Activated CD4-positive, alpha-beta T cell treated with anti-CD3 and anti-CD28 coated beads, Interleukin-2, amount 10 ng/mL, durations not matched to agents 24 days and 14 days (primary cell): ENCODE measurements at regions not wholly inside any gene's neighbourhood (a gene's known extent, or its start where the extent isn't known, plus 50 kb on each side); places are given as distances from the start of the nearest gene placed in this dataset.
"Not testable (repeated sequence)": the region's sequence is repeated elsewhere in the genome, so short reads cannot be mapped to it uniquely, and the experiment has no call there.

Source experiments
- DNase-seq: peaks from one replicate; pipeline ENCODE4 v3.0.0; 2022
- H3K27ac Mint-ChIP-seq: one replicate; pipeline ENCODE4 v1.8.0; 2022; ENCODE audit warnings: mild to moderate bottlenecking, mixed read lengths
- H3K27me3 Mint-ChIP-seq: one replicate; pipeline ENCODE4 v1.8.0; 2022; ENCODE audit warnings: mixed read lengths
- H3K36me3 Mint-ChIP-seq: one replicate; pipeline ENCODE4 v1.8.0; 2022; ENCODE audit warnings: low read depth, mild to moderate bottlenecking, mixed read lengths
- H3K4me1 Mint-ChIP-seq: one replicate; pipeline ENCODE4 v1.8.0; 2021; ENCODE audit warnings: mixed read lengths
- H3K4me3 Mint-ChIP-seq: one replicate; pipeline ENCODE4 v1.8.0; 2022; ENCODE audit warnings: mild to moderate bottlenecking, moderate library complexity, mixed read lengths
- H3K9me3 Mint-ChIP-seq: one replicate; pipeline ENCODE4 v1.8.0; 2021; ENCODE audit warnings: mixed read lengths
- intact Hi-C: fragments of 100-400 bp; cut with micrococcal nuclease; formaldehyde crosslinking; loops from one replicate; pipeline ENCODE4 v1.15.1; 2023

DNA sequence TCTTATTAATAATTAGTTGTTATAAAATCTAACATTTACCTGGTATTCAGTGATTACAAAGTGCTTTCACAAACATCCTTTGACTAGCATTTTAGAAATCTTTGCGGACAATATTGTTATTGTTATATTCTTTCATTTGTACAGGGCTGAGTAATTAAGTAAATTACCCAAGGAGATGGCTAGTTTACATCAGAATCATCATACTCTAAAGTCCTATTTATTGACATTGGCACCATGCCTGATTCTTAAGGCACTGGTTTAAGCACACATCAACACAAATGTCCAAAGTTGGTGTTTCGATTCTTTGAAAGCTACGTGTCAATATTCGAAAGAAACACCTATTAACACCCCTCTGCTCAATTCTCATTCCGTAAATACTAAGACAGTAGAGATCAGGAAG, 424.6 kb upstream of the CHRM3 start:
- H3K36me3 Mint-ChIP-seq, result no peaks in the 10 kb centered on the region
- no peak for DNase-seq
- H3K4me1 Mint-ChIP-seq, result no peaks in the 10 kb centered on the region
- peaks cover 11% of the 10 kb centered on the region for H3K9me3 Mint-ChIP-seq
- H3K4me3 Mint-ChIP-seq, result no peak overlapping the region
- intact Hi-C loops, result no loop called here
- no peaks in the 10 kb centered on the region for H3K27me3 Mint-ChIP-seq
- H3K27ac Mint-ChIP-seq, result no peak overlapping the region

DNA sequence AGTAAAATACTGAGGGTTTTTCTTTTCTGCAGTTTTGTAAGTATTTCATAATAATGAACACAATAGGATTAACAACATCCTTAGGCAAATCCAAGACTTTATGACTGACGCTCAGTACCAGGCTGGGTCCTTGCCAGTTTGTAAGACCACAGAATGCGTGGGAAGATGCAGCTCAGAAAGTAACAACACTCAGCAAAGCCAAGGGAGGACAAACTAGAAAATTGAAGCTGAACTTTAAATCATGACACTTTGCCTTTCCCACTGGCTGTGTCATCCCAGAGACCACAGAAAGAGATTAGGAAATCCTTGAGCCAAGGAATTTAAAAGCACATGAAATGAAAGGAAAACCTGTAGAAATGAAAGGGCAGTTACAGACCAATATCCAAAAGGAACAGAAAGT, 426.3 kb upstream of the CHRM3 start:
- intact Hi-C loops, result no loop called here
- DNase-seq, result no peak
- H3K4me1 Mint-ChIP-seq, result no peaks in the 10 kb centered on the region
- peaks cover 10% of the 10 kb centered on the region for H3K9me3 Mint-ChIP-seq
- H3K4me3 Mint-ChIP-seq, result no peak overlapping the region
- no peaks in the 10 kb centered on the region for H3K27me3 Mint-ChIP-seq
- no peak overlapping the region for H3K27ac Mint-ChIP-seq
- no peaks in the 10 kb centered on the region for H3K36me3 Mint-ChIP-seq

DNA sequence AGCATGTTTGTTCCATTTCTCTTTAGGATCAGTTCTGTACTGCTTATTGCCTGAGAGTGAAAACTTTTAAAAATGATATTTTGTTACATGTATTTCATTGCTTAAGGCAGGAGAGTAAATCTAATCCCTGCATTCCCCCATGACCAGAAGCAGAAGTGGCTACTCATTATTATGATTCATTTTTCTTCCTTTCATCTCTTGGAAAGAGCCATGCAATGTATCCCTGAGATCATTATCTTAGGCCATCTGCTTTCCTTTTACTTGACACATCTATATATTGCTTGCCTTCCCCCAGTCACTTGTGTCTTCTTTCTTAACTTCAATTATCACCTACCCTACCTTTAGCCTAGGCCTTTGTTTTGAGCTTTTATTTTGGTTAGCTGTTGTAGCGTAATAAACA, 430.4 kb upstream of the CHRM3 start:
- H3K27me3 Mint-ChIP-seq, result no peaks in the 10 kb centered on the region
- H3K36me3 Mint-ChIP-seq, result no peaks in the 10 kb centered on the region
- no peak overlapping the region for H3K27ac Mint-ChIP-seq
- intact Hi-C loops, result no loop called here
- H3K9me3 Mint-ChIP-seq, result no peaks in the 10 kb centered on the region
- H3K4me3 Mint-ChIP-seq, result no peak overlapping the region
- H3K4me1 Mint-ChIP-seq, result no peaks in the 10 kb centered on the region
- DNase-seq, result no peak

DNA sequence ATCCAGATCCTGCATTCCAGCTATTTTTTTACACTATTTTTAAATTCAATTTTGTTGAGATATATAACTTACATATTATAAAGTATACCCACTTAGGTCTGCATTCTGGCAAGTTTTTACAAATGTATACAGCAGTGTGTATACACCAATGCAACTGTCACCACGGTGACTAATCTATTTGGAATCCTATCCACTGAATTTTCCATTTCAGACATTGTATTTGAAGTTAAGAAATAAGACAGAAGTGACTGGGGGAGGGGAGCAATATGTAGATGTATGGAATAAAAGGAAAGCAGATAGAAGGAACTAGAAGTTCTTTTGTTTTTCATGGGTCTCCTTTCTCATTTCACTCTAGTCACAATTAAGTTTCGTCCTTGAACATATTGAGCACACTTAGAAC, 431.5 kb upstream of the CHRM3 start:
- no peak for DNase-seq
- Mint-ChIP-seq H3K4me1 (no peaks in the 10 kb centered on the region), H3K27ac (no peak overlapping the region), H3K4me3 (no peak overlapping the region), H3K9me3 (no peaks in the 10 kb centered on the region), H3K27me3 (no peaks in the 10 kb centered on the region), H3K36me3 (no peaks in the 10 kb centered on the region)
- intact Hi-C loops, result no loop called here

DNA sequence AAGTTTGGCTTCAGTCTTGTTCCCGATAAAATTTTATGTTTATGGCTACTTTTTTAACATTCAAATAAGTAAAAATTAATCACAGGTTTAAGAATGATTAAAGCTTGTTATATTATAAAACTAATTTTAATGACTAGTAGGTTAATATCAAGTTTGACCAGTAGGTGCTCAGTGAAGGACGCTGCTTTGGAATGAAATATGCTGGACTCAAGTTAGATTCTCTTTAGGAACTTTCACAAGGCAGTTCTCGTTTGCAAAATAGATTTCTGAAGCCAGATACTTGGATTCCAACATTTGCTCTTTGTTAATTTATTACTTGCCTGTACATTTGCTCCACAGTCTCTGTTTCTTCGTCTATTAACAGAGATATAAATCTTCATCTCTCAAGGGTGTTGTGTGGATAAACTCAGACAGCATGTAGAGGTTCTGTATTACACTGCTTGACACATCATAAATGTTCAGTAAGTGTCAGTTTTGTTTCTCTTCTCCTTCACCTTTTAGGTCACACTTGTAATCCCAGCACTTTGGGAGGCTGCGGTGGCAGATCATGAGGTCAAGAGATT, 432.8 kb upstream of the CHRM3 start:
- H3K4me1 Mint-ChIP-seq, result no peaks in the 10 kb centered on the region
- no peak overlapping the region for H3K4me3 Mint-ChIP-seq
- H3K27me3 Mint-ChIP-seq, result no peaks in the 10 kb centered on the region
- H3K27ac Mint-ChIP-seq, result no peak overlapping the region
- intact Hi-C loops, result no loop called here
- H3K36me3 Mint-ChIP-seq, result no peaks in the 10 kb centered on the region
- H3K9me3 Mint-ChIP-seq, result no peaks in the 10 kb centered on the region
- DNase-seq, result no peak

DNA sequence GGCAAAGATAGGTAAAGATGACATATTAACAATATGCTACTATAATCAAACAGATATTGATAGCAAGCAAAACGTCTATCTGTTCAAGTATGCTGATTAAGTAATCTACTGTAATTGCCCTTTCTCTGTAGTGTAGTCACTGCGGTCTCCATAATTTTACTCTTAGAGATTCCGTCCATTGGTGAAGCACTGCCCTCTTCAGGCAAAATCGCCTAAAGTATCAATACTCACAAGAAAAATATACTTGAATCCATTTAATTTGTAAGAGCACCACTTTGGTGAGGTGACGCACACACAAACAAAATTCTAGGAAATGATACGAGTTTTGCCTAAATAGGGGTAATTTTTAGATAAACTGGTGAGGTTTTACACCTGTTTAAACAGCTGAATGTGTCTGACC, 434.6 kb upstream of the CHRM3 start:
- no peak for DNase-seq
- Mint-ChIP-seq H3K27ac (no peak overlapping the region), H3K9me3 (no peaks in the 10 kb centered on the region), H3K36me3 (no peaks in the 10 kb centered on the region), H3K27me3 (no peaks in the 10 kb centered on the region), H3K4me3 (no peak overlapping the region), H3K4me1 (no peaks in the 10 kb centered on the region)
- intact Hi-C loops, result no loop called here

DNA sequence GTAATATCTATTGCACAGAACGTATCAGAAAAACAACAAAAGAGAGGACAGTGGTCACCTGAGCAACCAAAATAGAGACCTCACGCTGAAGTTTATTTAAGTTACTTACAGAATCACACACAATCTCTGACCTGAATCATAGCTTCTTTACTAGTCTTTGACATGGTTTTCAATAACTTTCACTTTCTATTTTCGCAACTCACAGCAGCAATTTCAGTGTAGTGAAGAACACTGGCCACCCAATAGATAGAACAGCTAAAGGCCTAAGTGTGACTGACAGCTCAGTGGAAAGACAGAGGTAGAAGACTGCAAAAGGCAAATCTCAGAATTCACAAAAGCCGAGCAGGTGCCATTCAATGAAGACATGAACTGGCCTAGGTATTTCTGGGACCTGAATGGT, 435.6 kb upstream of the CHRM3 start:
- no peak for DNase-seq
- H3K9me3 Mint-ChIP-seq, result no peaks in the 10 kb centered on the region
- intact Hi-C loops, result no loop called here
- no peak overlapping the region for H3K4me3 Mint-ChIP-seq
- H3K27ac Mint-ChIP-seq, result no peak overlapping the region
- H3K36me3 Mint-ChIP-seq, result no peaks in the 10 kb centered on the region
- H3K27me3 Mint-ChIP-seq, result no peaks in the 10 kb centered on the region
- H3K4me1 Mint-ChIP-seq, result no peaks in the 10 kb centered on the region

DNA sequence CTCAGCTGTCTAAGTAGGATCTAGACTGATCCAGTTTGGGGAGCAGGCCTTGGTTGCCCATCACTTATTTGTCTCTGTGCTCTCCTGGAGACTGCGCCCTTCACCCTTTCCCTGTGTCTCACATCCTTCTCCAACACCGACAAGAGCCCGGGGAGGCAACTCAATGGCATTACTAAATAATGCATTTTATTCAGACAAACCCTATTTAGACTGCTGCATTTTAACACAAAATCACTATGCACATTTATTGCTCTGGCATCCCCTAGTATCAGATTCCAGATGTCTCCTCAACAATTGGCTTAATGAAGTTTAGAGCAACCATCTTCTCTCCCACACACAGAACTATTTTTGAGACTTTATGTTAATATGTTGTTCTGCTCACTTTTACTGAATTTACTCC, 436.4 kb upstream of the CHRM3 start:
- Mint-ChIP-seq H3K36me3 (no peaks in the 10 kb centered on the region), H3K4me3 (no peak overlapping the region), H3K27ac (no peak overlapping the region), H3K9me3 (no peaks in the 10 kb centered on the region), H3K27me3 (no peaks in the 10 kb centered on the region), H3K4me1 (no peaks in the 10 kb centered on the region)
- intact Hi-C loops, result no loop called here
- no peak for DNase-seq

DNA sequence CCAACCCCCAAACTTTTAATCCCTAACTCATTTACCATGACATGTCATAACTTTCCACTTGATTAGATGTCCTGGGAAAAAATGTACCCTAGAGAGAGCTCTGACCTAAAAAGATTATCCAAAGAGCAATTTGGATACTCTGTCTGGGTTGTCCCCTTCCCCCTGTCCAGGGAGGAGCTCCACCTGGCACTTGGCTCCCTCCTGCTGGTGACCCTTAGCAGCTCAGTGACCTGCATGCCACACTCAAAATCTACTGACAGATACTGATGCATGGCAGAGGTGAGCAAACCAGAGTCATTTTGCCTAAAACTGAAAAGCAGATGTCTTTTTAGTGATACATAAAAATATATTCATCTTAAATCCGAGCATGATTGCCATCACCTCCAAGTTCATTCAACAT, 442.3 kb upstream of the CHRM3 start:
- Mint-ChIP-seq H3K36me3 (no peaks in the 10 kb centered on the region), H3K27me3 (no peaks in the 10 kb centered on the region), H3K27ac (no peak overlapping the region), H3K9me3 (no peaks in the 10 kb centered on the region), H3K4me3 (no peak overlapping the region), H3K4me1 (no peaks in the 10 kb centered on the region)
- intact Hi-C loops, result no loop called here
- DNase-seq, result no peak

DNA sequence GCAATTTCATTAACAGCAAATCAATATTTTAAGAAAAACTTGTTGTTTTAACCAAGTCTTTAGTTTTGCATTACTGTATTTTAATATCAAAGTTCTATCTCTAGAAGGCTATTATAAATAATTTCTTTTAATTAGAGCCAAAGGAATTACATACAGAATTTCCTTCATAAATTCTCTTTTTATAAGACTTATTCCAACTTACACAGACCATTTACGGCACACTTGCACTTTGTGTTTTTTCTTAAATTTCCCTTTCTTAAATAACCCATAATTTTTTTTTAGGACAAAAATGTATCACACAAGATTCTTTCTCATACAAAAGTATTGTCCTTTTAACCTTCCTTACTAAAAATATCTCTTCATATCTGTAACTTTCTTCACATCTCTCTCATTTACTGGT, 458.5 kb upstream of the CHRM3 start:
- Mint-ChIP-seq H3K27me3 (no peaks in the 10 kb centered on the region), H3K9me3 (no peaks in the 10 kb centered on the region), H3K36me3 (no peaks in the 10 kb centered on the region), H3K4me3 (no peak overlapping the region), H3K27ac (no peak overlapping the region), H3K4me1 (no peaks in the 10 kb centered on the region)
- no peak for DNase-seq
- intact Hi-C loops, result no loop called here

DNA sequence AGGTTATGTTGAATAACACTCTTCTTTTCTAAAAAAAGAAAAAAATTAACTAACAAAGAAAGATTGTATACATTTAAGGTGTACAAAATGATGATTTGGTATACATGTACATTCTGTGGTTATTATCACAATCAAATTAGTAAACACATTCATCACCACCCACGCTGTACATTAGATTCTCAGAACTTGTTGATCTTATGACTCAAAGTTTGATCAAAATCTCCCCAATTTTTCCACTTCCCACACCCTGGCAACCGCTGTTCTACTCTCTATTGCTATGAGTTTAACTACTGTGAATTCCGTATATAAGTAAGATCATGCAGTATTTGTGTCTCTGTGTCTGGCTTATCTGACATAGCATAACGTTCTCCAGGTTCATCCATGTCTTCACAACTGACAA, 469.5 kb upstream of the CHRM3 start:
- peaks cover 3% of the 10 kb centered on the region for H3K9me3 Mint-ChIP-seq
- intact Hi-C loops, result no loop called here
- no peaks in the 10 kb centered on the region for H3K4me1 Mint-ChIP-seq
- no peaks in the 10 kb centered on the region for H3K27me3 Mint-ChIP-seq
- no peak overlapping the region for H3K4me3 Mint-ChIP-seq
- no peak overlapping the region for H3K27ac Mint-ChIP-seq
- H3K36me3 Mint-ChIP-seq, result no peaks in the 10 kb centered on the region
- no peak for DNase-seq

DNA sequence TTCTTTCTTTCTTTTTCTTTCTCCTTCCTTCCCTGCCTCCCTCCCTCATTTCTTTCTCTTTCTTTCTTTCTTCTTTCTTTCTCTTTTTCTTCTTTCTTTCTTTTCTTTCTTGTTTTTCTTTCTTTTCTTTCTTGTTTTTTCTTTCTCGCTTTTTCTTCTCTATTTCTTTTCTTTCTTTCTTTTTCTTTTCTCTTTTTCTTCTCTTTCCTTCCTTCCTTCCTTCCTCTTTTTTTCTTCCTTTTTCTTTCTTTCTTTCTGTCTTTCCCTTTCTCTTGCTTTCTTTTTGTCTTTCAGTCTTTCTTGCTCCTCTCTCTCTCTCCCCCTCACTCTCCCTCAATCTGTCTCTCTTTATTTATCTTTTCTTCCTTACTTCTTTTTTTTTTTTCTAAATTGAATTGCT, 472.0 kb upstream of the CHRM3 start:
- Mint-ChIP-seq H3K36me3 (no peaks in the 10 kb centered on the region), H3K9me3 (peaks cover 3% of the 10 kb centered on the region), H3K4me3 (no peak overlapping the region), H3K4me1 (no peaks in the 10 kb centered on the region), H3K27ac (no peak overlapping the region), H3K27me3 (no peaks in the 10 kb centered on the region)
- DNase-seq, result no peak
- intact Hi-C loops, result no loop called here

DNA sequence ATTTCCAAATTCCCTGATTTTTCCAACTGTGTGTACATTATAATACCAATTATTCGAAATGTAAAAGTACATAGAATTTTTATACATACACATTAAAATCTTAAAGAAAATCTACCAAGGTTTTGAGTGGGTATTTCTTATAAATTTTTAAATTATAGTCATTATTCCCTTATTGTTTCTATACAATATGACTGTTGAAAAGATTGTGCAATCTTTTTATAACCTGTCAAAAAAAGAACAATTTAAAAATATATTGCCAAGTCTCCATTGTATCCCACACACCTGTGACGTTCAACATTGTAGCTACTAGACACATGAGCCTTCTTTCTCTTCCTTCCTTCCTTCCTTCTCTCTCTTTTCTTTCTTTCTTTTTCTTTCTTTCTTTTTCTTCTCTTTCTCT, 473.2 kb upstream of the CHRM3 start:
- DNase-seq, result no peak
- Mint-ChIP-seq H3K4me3 (no peak overlapping the region), H3K9me3 (no peaks in the 10 kb centered on the region), H3K27me3 (no peaks in the 10 kb centered on the region), H3K36me3 (no peaks in the 10 kb centered on the region), H3K4me1 (no peaks in the 10 kb centered on the region), H3K27ac (no peak overlapping the region)
- intact Hi-C loops, result no loop called here

DNA sequence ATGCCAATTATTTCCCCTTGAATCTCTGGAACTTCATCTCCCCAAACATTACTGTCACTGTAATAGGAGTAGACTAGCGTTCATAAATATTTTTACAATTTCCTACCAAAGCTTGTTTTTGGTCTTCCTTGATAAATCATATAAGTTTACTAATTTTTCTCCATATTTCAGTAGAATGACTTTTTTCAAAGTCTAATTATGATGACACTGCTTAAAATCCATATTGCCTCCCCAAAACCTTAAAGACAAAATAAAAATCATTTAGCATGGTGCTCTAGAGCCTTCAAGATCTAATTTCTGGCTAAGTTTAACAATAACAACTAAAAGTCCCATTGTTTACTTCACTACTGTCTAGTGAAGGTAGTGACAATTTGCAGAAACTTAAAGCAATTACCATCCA, 474.2 kb upstream of the CHRM3 start:
- no peak overlapping the region for H3K4me3 Mint-ChIP-seq
- intact Hi-C loops, result no loop called here
- no peaks in the 10 kb centered on the region for H3K36me3 Mint-ChIP-seq
- H3K27ac Mint-ChIP-seq, result no peak overlapping the region
- no peaks in the 10 kb centered on the region for H3K4me1 Mint-ChIP-seq
- no peaks in the 10 kb centered on the region for H3K9me3 Mint-ChIP-seq
- no peaks in the 10 kb centered on the region for H3K27me3 Mint-ChIP-seq
- no peak for DNase-seq

DNA sequence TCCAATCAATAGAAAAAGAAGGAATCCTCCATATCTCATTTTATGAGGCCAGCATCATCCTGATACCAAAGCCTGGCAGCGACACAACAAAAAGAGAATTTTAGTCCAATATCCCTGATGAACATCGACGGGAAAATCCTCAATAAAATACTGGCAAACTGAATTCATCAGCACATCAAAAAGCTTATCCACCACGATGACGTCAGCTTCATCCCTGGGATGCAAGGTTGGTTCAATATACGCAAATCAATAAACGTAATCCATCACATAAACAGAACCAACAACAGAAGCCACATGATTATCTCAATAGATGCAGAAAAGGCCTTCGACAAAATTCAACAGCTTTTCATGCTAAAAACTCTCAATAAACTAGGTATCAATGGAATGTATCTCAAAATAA, 483.6 kb upstream of the CHRM3 start:
- DNase-seq, intact Hi-C loops, H3K27me3 Mint-ChIP-seq, H3K4me3 Mint-ChIP-seq, H3K4me1 Mint-ChIP-seq, H3K36me3 Mint-ChIP-seq, H3K27ac Mint-ChIP-seq: not testable (repeated sequence)
- H3K9me3 Mint-ChIP-seq, result peaks cover 19% of the 10 kb centered on the region
